K562 (cell line): ENCODE measurements at regions not wholly inside any gene's neighbourhood (a gene's known extent, or its start where the extent isn't known, plus 50 kb on each side); places are given as distances from the start of the nearest gene placed in this dataset.
"Not testable (repeated sequence)": the region's sequence is repeated elsewhere in the genome, so short reads cannot be mapped to it uniquely, and the experiment has no call there.

Experiments used
- CC2D1A ChIP-seq: fragments of 450-650 bp; IDR thresholded peaks from 2 replicates; pipeline ENCODE4 v1.6.1; 2017; ENCODE audit warnings: mild to moderate bottlenecking
- HBP1 ChIP-seq: fragments of 450-650 bp; formaldehyde crosslinking; IDR thresholded peaks from 2 replicates; pipeline ENCODE4 v1.4.0; 2022; ENCODE audit warnings: missing genetic modification characterization
- IRF9 ChIP-seq: fragments of 450-650 bp; IDR thresholded peaks from 2 replicates; pipeline ENCODE4 v1.6.1; 2016; ENCODE audit warnings: missing biosample characterization, missing genetic modification characterization
- MXI1 ChIP-seq: IDR thresholded peaks from 2 replicates; pipeline ENCODE4 v1.6.1; 2011; ENCODE audit warnings: low read depth, mild to moderate bottlenecking, improper control_type of control experiment, low read length
- NR2C2 ChIP-seq, 2 experiments: fragments of 200-800 bp in 1 of 2; sonication (Bioruptor generic) in 1 of 2; sonication (generic) in 1 of 2; formaldehyde crosslinking in 1 of 2; IDR thresholded peaks; 2 replicates each; pipeline versions ENCODE4 v1.6.1 to v1.8.0; 2016 to 2022; ENCODE audit warnings: mild to moderate bottlenecking in 1 of 2, missing compliant biosample characterization in 1 of 2, missing genetic modification characterization in 1 of 2, missing genetic modification reagents in 1 of 2
- PHF8 ChIP-seq: fragments of 200-600 bp; sonication (generic); IDR thresholded peaks from 2 replicates; pipeline ENCODE4 v1.6.1; 2012; ENCODE audit warnings: mixed run types, mild to moderate bottlenecking, inconsistent platforms, low read length, moderate library complexity, borderline replicate concordance
- POLR2A ChIP-seq: fragments of 450-650 bp; conservative IDR thresholded peaks from 2 replicates; pipeline ENCODE4 v1.6.1; 2016
- RFX5 ChIP-seq: IDR thresholded peaks from 2 replicates; pipeline ENCODE4 v1.6.1; 2011; ENCODE audit warnings: low read depth, mild to moderate bottlenecking, improper control_type of control experiment, low read length
- TAF1 ChIP-seq: IDR thresholded peaks from 2 replicates; pipeline ENCODE4 v1.6.1; 2011; ENCODE audit warnings: mild to moderate bottlenecking, low read length, moderate library complexity; ENCODE audit not compliant: insufficient read depth, control insufficient read depth, severe bottlenecking; ENCODE audit errors: extremely low read depth
- TBP ChIP-seq: optimal IDR thresholded peaks from 2 replicates; pipeline ENCODE3; 2011; ENCODE audit warnings: low read depth, low read length, improper control_type of control experiment
- ZBTB12 ChIP-seq: fragments of 250-450 bp; sonication (Bioruptor Pico); IDR thresholded peaks from 2 replicates; pipeline ENCODE4 v1.4.0; 2020
- ZFX ChIP-seq: sonication (generic); formaldehyde crosslinking; IDR thresholded peaks from 2 replicates; pipeline ENCODE4 v1.8.0; 2022; ENCODE audit warnings: mild to moderate bottlenecking, missing genetic modification reagents, moderate library complexity
- ZNF133 ChIP-seq: fragments of 250-450 bp; sonication (Bioruptor Pico); IDR thresholded peaks from 2 replicates; pipeline ENCODE4 v1.4.0; 2020; ENCODE audit warnings: mild to moderate bottlenecking
- ZNF232 ChIP-seq: sonication (generic); formaldehyde crosslinking; IDR thresholded peaks from 2 replicates; pipeline ENCODE4 v1.8.0; 2022; ENCODE audit warnings: mild to moderate bottlenecking, missing genetic modification reagents

- not testable (repeated sequence) for TF ChIP-seq ZNF232 (CRISPR knock-in tag); TBP; CC2D1A; ZBTB12; NR2C2 (CRISPR knock-in tag; IDR thresholded peaks at IDR 0.05); NR2C2 (tag; IDR thresholded peaks at IDR 0.05); RFX5; ZFX (CRISPR knock-in tag); POLR2A; MXI1; ZNF133; HBP1 (CRISPR knock-in tag); IRF9 (tag); TAF1; PHF8
These were observed 212.7 kb downstream of the FOXD4L6 start for GRCh38 chr9:40915660-40916398.
